Raji (cell line): ENCODE measurements at regions not wholly inside any gene's neighbourhood (a gene's known extent, or its start where the extent isn't known, plus 50 kb on each side); places are given as distances from the start of the nearest gene placed in this dataset.

Experiments
- POLR2A ChIP-seq: IDR thresholded peaks from 2 replicates; pipeline ENCODE4 v1.6.1; 2011; ENCODE audit warnings: low read depth, low read length, control low read depth; ENCODE audit not compliant: insufficient read depth

GRCh38 chr1:25065321-25065721, 135.2 kb upstream of the RUNX3 start:
- TF ChIP-seq POLR2A, result no peak

- TF ChIP-seq POLR2A, result no peak
Observed at GRCh38 chr1:25064465-25065240, 134.6 kb upstream of the RUNX3 start.

GRCh38 chr1:25063591-25064416, 133.7 kb upstream of the RUNX3 start:
- TF ChIP-seq POLR2A, result no peak

GRCh38 chr1:25062621-25063255, 132.7 kb upstream of the RUNX3 start:
- TF ChIP-seq POLR2A, result no peak

GRCh38 chr1:25061261-25061995, 131.4 kb upstream of the RUNX3 start:
- no peak for TF ChIP-seq POLR2A

GRCh38 chr1:25057188-25057587, 127.1 kb upstream of the RUNX3 start:
- TF ChIP-seq POLR2A, result no peak

GRCh38 chr1:25056536-25056935, 126.5 kb upstream of the RUNX3 start:
- no peak for TF ChIP-seq POLR2A

- no peak for TF ChIP-seq POLR2A
Observed at GRCh38 chr1:25055961-25056360, 125.9 kb upstream of the RUNX3 start.

GRCh38 chr1:25055324-25055780, 125.3 kb upstream of the RUNX3 start:
- no peak for TF ChIP-seq POLR2A

- TF ChIP-seq POLR2A, result no peak
Observed at GRCh38 chr1:25054526-25055323, 124.6 kb upstream of the RUNX3 start.

GRCh38 chr1:25053576-25054250, 123.6 kb upstream of the RUNX3 start:
- TF ChIP-seq POLR2A, result no peak

- no peak for TF ChIP-seq POLR2A
Observed at GRCh38 chr1:25051906-25052305, 121.8 kb upstream of the RUNX3 start.

- TF ChIP-seq POLR2A, result no peak
Observed at GRCh38 chr1:25051504-25051903, 121.4 kb upstream of the RUNX3 start.

- TF ChIP-seq POLR2A, result no peak
Observed at GRCh38 chr1:25050165-25050564, 120.1 kb upstream of the RUNX3 start.
